Chondrocyte (in vitro differentiated cells): ENCODE measurements at regions not wholly inside any gene's neighbourhood (a gene's known extent, or its start where the extent isn't known, plus 50 kb on each side); places are given as distances from the start of the nearest gene placed in this dataset.

Source experiments
- DNase-seq: peaks from one replicate; pipeline ENCODE4 v3.0.0; 2021; ENCODE audit warnings: mixed read lengths, low spot score
- H3K27ac Mint-ChIP-seq: one replicate; pipeline ENCODE4 v1.8.0; 2021; ENCODE audit warnings: mild to moderate bottlenecking, moderate library complexity, mixed read lengths; ENCODE audit not compliant: unreplicated experiment
- H3K27me3 Mint-ChIP-seq: 2 replicates; pipeline ENCODE4 v1.8.0; 2021; ENCODE audit warnings: low read depth, mixed read lengths
- H3K36me3 Mint-ChIP-seq: 2 replicates; pipeline ENCODE4 v1.8.0; 2021; ENCODE audit warnings: low read depth, mixed read lengths
- H3K4me1 Mint-ChIP-seq: 2 replicates; pipeline ENCODE4 v1.8.0; 2021; ENCODE audit warnings: low read depth, mild to moderate bottlenecking, mixed read lengths
- H3K4me3 Mint-ChIP-seq: one replicate; pipeline ENCODE4 v1.8.0; 2021; ENCODE audit warnings: mild to moderate bottlenecking, moderate library complexity, mixed read lengths; ENCODE audit not compliant: unreplicated experiment
- H3K9me3 Mint-ChIP-seq: 2 replicates; pipeline ENCODE4 v1.8.0; 2021; ENCODE audit warnings: low read depth, mixed read lengths
- CTCF ChIP-seq: fragments of 200-600 bp; sonication (generic); IDR thresholded peaks from 2 replicates; pipeline ENCODE4 v1.5.0; 2021; ENCODE audit warnings: antibody characterized with exemption, mild to moderate bottlenecking, moderate library complexity

GRCh38 chr2:149662556-149662955 is 75.0 kb upstream of the MMADHC start:
- no peak for TF ChIP-seq CTCF
- Mint-ChIP-seq H3K36me3 (no peaks in the 10 kb centered on the region), H3K4me3 (no peak overlapping the region), H3K4me1 (peaks cover 53% of the 10 kb centered on the region), H3K27me3 (no peaks in the 10 kb centered on the region), H3K9me3 (peaks cover 3% of the 10 kb centered on the region), H3K27ac (no peak overlapping the region)
- no peak for DNase-seq

GRCh38 chr2:149661844-149662243 is 74.3 kb upstream of the MMADHC start:
- Mint-ChIP-seq H3K4me3 (no peak overlapping the region), H3K9me3 (peaks cover 3% of the 10 kb centered on the region), H3K4me1 (peaks cover 51% of the 10 kb centered on the region), H3K27me3 (no peaks in the 10 kb centered on the region), H3K27ac (peak overlapping the region; percentile 73), H3K36me3 (no peaks in the 10 kb centered on the region)
- TF ChIP-seq CTCF: no peak
- DNase-seq: no peak

GRCh38 chr2:149658553-149658952 is 71.0 kb upstream of the MMADHC start:
- Mint-ChIP-seq H3K27me3 (no peaks in the 10 kb centered on the region), H3K27ac (no peak overlapping the region), H3K4me3 (no peak overlapping the region), H3K9me3 (peaks cover 5% of the 10 kb centered on the region), H3K4me1 (peaks cover 45% of the 10 kb centered on the region), H3K36me3 (no peaks in the 10 kb centered on the region)
- no peak for TF ChIP-seq CTCF
- DNase-seq: no peak

GRCh38 chr2:149657401-149658040 is 69.9 kb upstream of the MMADHC start:
- TF ChIP-seq CTCF: no peak
- peaks cover 47% of the 10 kb centered on the region for H3K4me1 Mint-ChIP-seq
- no peak overlapping the region for H3K27ac Mint-ChIP-seq
- H3K36me3 Mint-ChIP-seq: no peaks in the 10 kb centered on the region
- H3K9me3 Mint-ChIP-seq: peaks cover 5% of the 10 kb centered on the region
- no peak for DNase-seq
- no peaks in the 10 kb centered on the region for H3K27me3 Mint-ChIP-seq
- H3K4me3 Mint-ChIP-seq: no peak overlapping the region

- Mint-ChIP-seq H3K36me3 (no peaks in the 10 kb centered on the region), H3K4me3 (no peak overlapping the region), H3K4me1 (peaks cover 46% of the 10 kb centered on the region), H3K27ac (no peak overlapping the region), H3K9me3 (peaks cover 5% of the 10 kb centered on the region), H3K27me3 (no peaks in the 10 kb centered on the region)
- DNase-seq: no peak
- no peak for TF ChIP-seq CTCF
Observed at GRCh38 chr2:149656996-149657395, 69.4 kb upstream of the MMADHC start.
